ENCODE measurements at regions not wholly inside any gene's neighbourhood (a gene's known extent, or its start where the extent isn't known, plus 50 kb on each side); places are given as distances from the start of the nearest gene placed in this dataset.

GRCh38 chr2:18342901-18343300 is 217.6 kb downstream of the RDH14 start (continued):
- TF ChIP-seq FOXA1 (IDR thresholded peaks at IDR 0.05): no peak
- no peak for TF ChIP-seq HNF4A (conservative IDR thresholded peaks at IDR 0.05)
- TF ChIP-seq HNF4G (IDR thresholded peaks at IDR 0.05): no peak
- TF ChIP-seq JUND (IDR thresholded peaks at IDR 0.05): no peak

- WGBS: 75% methylated on average over 1 of the region's 1 CpG
- H3K36me3 ChIP-seq (ENCODE audit: control insufficient read depth in 4 of 4, insufficient read depth in 3 of 4, low read depth in 1 of 4, low read length in 3 of 4): no peaks in the 10 kb centered on the region
- H3K27me3 ChIP-seq (ENCODE audit: control insufficient read depth in 4 of 4, insufficient read depth in 4 of 4, low read length in 3 of 4): no peaks in the 10 kb centered on the region
- no peak overlapping the region for H3K27ac ChIP-seq (ENCODE audit: low read depth in 1 of 2, low read length in 2 of 2)
- H3K9me3 ChIP-seq (ENCODE audit: control insufficient read depth in 4 of 4, low read length in 3 of 4): no peaks in the 10 kb centered on the region
- no peaks in the 10 kb centered on the region for H3K4me1 ChIP-seq (ENCODE audit: control insufficient read depth in 4 of 4, insufficient read depth in 4 of 4, low read length in 3 of 4)
- no peak overlapping the region for H3K9ac ChIP-seq (ENCODE audit: low read depth in 1 of 2, low read length in 2 of 2)
- H3K4me3 ChIP-seq (ENCODE audit: low read depth in 1 of 3, low read length in 3 of 3): no peak overlapping the region
- DNase-seq (ENCODE audit: low spot score): no peak
- no peak for TF ChIP-seq NR2F2 (IDR thresholded peaks at IDR 0.05)
- TF ChIP-seq HNF4G (IDR thresholded peaks at IDR 0.05): no peak
- TF ChIP-seq RAD21 (IDR thresholded peaks at IDR 0.05): no peak
- TF ChIP-seq ZBTB33 (IDR thresholded peaks at IDR 0.05): no peak
- no peak for TF ChIP-seq HNF4A (conservative IDR thresholded peaks at IDR 0.05)
- TF ChIP-seq MAX (IDR thresholded peaks at IDR 0.05): no peak
- TF ChIP-seq TAF1 (conservative IDR thresholded peaks at IDR 0.05): no peak
- no peak for TF ChIP-seq FOXA2 (IDR thresholded peaks at IDR 0.05)
- no peak for TF ChIP-seq ATF3 (IDR thresholded peaks at IDR 0.05)
- no peak for TF ChIP-seq EGR1 (IDR thresholded peaks at IDR 0.05; ENCODE audit: low read depth in 2 of 2)
- TF ChIP-seq FOXA1 (IDR thresholded peaks at IDR 0.05): no peak
- TF ChIP-seq GABPA (IDR thresholded peaks at IDR 0.05 in 1 of 2, conservative IDR thresholded peaks at IDR 0.05 in 1 of 2): no peak
- TF ChIP-seq YY1 (IDR thresholded peaks at IDR 0.05): no peak
- no peak for TF ChIP-seq RXRA (IDR thresholded peaks at IDR 0.05)
- TF ChIP-seq REST (IDR thresholded peaks at IDR 0.05): no peak
- TF ChIP-seq JUND (IDR thresholded peaks at IDR 0.05): no peak
- no peak for TF ChIP-seq CTCF (IDR thresholded peaks at IDR 0.05; ENCODE audit: low read depth, low read length, missing input control)
Observed at GRCh38 chr2:18339326-18339725, 221.1 kb downstream of the RDH14 start.

Measured in liver (tissue), 8 donors.